K562 (cell line): ENCODE measurements at regions not wholly inside any gene's neighbourhood (a gene's known extent, or its start where the extent isn't known, plus 50 kb on each side); places are given as distances from the start of the nearest gene placed in this dataset.

ENCODE experiments used
- ATAC-seq: fragments of 200-7000 bp; cut with Tn5 transposase; 3 replicates; pipeline ENCODE4 v1.9.1; 2020; ENCODE audit warnings: moderate library complexity
- BruUV-seq: library from RNA; stranded (reverse); fragments of 400-500 nt; replicated peaks from 2 replicates; lab custom pipeline; 2021; lab: Mats Ljungman, UMichigan
- CTCF ChIA-PET: fragments of 300-600 bp; formaldehyde crosslinking; extraction: SDS; loops from one replicate; lab custom pipeline; 2021; ENCODE audit warnings: low intra/inter-chr PET ratio; lab: Yijun Ruan, JAX
- POLR2A ChIA-PET: fragments of 300-600, 350-650 bp; sonication (Branson Sonifier 250); formaldehyde crosslinking; extraction: SDS; loops from one replicate; lab custom pipeline; 2021; ENCODE audit warnings: antibody characterized with exemption, inconsistent platforms; lab: Yijun Ruan, JAX
- DNase-seq, 4 experiments: peaks; one replicate each; pipeline versions ENCODE4 v3.0.0 to v3.0.0-alpha.2; 2011 to 2018; ENCODE audit warnings: low spot score in 3 of 4, mixed read lengths in 3 of 4; ENCODE audit errors: extremely low read depth in 1 of 4
- FAIRE-seq: peaks from 2 replicates; lab custom pipeline; 2011; peaks lifted over from hg19 to GRCh38; lab: Jason Lieb, UNC
- H2AFZ ChIP-seq: 2 replicates; pipeline ENCODE4 v1.6.0; 2011; ENCODE audit warnings: low read depth, low read length, control low read depth, inconsistent platforms
- H3K27ac ChIP-seq: fragments of 200-600 bp; 3 replicates; pipeline ENCODE4 v1.8.0; 2011; ENCODE audit warnings: low read depth, mild to moderate bottlenecking, control low read depth, inconsistent platforms, low read length, moderate library complexity, mixed read lengths; ENCODE audit errors: extremely low read depth
- H3K27me3 ChIP-seq, 2 experiments: fragments of 300-600 bp in 1 of 2; 2 replicates in 1 of 2; 3 replicates in 1 of 2; pipeline versions ENCODE4 v1.6.0 to v1.8.0; 2011; ENCODE audit warnings: inconsistent platforms in 2 of 2, low read length in 2 of 2, mild to moderate bottlenecking in 1 of 2, mixed read lengths in 1 of 2, moderate library complexity in 1 of 2; ENCODE audit not compliant: control insufficient read depth in 2 of 2, insufficient read depth in 2 of 2
- H3K36me3 ChIP-seq: fragments of 300-600 bp; 3 replicates; pipeline ENCODE4 v1.8.0; 2011; ENCODE audit warnings: mild to moderate bottlenecking, low read length, inconsistent platforms; ENCODE audit not compliant: control insufficient read depth, insufficient read depth
- H3K4me1 ChIP-seq, 2 experiments: fragments of 200-600 bp in 1 of 2; replicated peaks in 1 of 2; 2 replicates in 1 of 2; 3 replicates in 1 of 2; pipeline versions ENCODE4 v1.5.1 to v1.8.0; 2011; ENCODE audit warnings: inconsistent platforms in 2 of 2, low read length in 2 of 2, mild to moderate bottlenecking in 1 of 2, mixed read lengths in 1 of 2, moderate library complexity in 1 of 2; ENCODE audit not compliant: control insufficient read depth in 2 of 2, insufficient read depth in 2 of 2
- H3K4me2 ChIP-seq: 2 replicates; pipeline ENCODE4 v1.6.1; 2011; ENCODE audit warnings: low read length, control low read depth, inconsistent platforms, mixed read lengths; ENCODE audit not compliant: insufficient read depth
- H3K4me3 ChIP-seq: fragments of 200-600 bp; sonication (generic), shearing (Covaris generic); 2 replicates; pipeline ENCODE4 v1.5.1; 2016; ENCODE audit warnings: control low read depth, inconsistent platforms
- H3K79me2 ChIP-seq: fragments of 200-600 bp; 3 replicates; pipeline ENCODE4 v1.8.0; 2011; ENCODE audit warnings: low read length, inconsistent platforms; ENCODE audit not compliant: control insufficient read depth, insufficient read depth
- H3K9ac ChIP-seq, 2 experiments: 2 replicates each; pipeline versions ENCODE4 v1.6.0 to v1.6.1; 2011; ENCODE audit warnings: low read depth in 2 of 2, low read length in 2 of 2, control low read depth in 1 of 2, inconsistent platforms in 1 of 2, mild to moderate bottlenecking in 1 of 2, mixed read lengths in 1 of 2; ENCODE audit not compliant: insufficient read depth in 1 of 2
- H3K9me1 ChIP-seq: one replicate; pipeline ENCODE4 v1.6.0; 2011; ENCODE audit warnings: inconsistent platforms, mild to moderate bottlenecking, low read length, moderate library complexity; ENCODE audit not compliant: control insufficient read depth, insufficient read depth
- H3K9me3 ChIP-seq: replicated peaks from 2 replicates; pipeline ENCODE4 v1.5.1; 2011; ENCODE audit warnings: low read depth, low read length, inconsistent platforms; ENCODE audit not compliant: control insufficient read depth, insufficient read depth
- H4K20me1 ChIP-seq: replicated peaks from 2 replicates; pipeline ENCODE4 v1.6.1; 2011; ENCODE audit warnings: low read length, inconsistent platforms, mixed read lengths; ENCODE audit not compliant: control insufficient read depth, insufficient read depth
- CEBPB ChIP-seq: fragments of 450-650 bp; IDR thresholded peaks from 2 replicates; pipeline ENCODE4 v1.6.1; 2016; ENCODE audit warnings: missing genetic modification characterization, missing compliant biosample characterization
- CTBP1 ChIP-seq: fragments of 450-650 bp; IDR thresholded peaks from 2 replicates; pipeline ENCODE4 v1.6.1; 2016; ENCODE audit warnings: borderline replicate concordance
- DNMT1 ChIP-seq: fragments of 450-650 bp; IDR thresholded peaks from 2 replicates; pipeline ENCODE4 v1.6.1; 2016; ENCODE audit warnings: antibody characterized with exemption, mild to moderate bottlenecking
- ELF1 ChIP-seq: fragments of 200-800 bp; sonication (Bioruptor generic); IDR thresholded peaks from 2 replicates; pipeline ENCODE4 v1.6.1; 2016; ENCODE audit warnings: missing genetic modification characterization, missing compliant biosample characterization
- ESRRB ChIP-seq: fragments of 250-450 bp; sonication (Bioruptor Pico); IDR thresholded peaks from 2 replicates; pipeline ENCODE4 v1.5.0; 2020; ENCODE audit warnings: mild to moderate bottlenecking, moderate library complexity, borderline replicate concordance
- HMG20A ChIP-seq: fragments of 450-650 bp; formaldehyde crosslinking; conservative IDR thresholded peaks from 2 replicates; pipeline ENCODE4 v1.4.0; 2020; ENCODE audit warnings: mild to moderate bottlenecking, mixed read lengths
- IFI16 ChIP-seq: fragments of 250-450 bp; sonication (Bioruptor Pico); IDR thresholded peaks from 2 replicates; pipeline ENCODE4 v2.1.2; 2022; ENCODE audit warnings: mild to moderate bottlenecking, inconsistent platforms
- NCOA1 ChIP-seq: fragments of 450-650 bp; IDR thresholded peaks from 2 replicates; pipeline ENCODE4 v1.6.1; 2016; ENCODE audit warnings: low read depth
- POLR2AphosphoS5 ChIP-seq: IDR thresholded peaks from 2 replicates; pipeline ENCODE4 v1.6.1; 2011; ENCODE audit warnings: mild to moderate bottlenecking, low read depth, low read length, moderate library complexity; ENCODE audit not compliant: control insufficient read depth, insufficient read depth
- RBFOX2 ChIP-seq: fragments of 200-400 bp; formaldehyde crosslinking; IDR thresholded peaks from 2 replicates; pipeline ENCODE4 v1.6.1; 2017; ENCODE audit warnings: low read depth, mild to moderate bottlenecking, low read length, moderate library complexity
- SMC3 ChIP-seq: conservative IDR thresholded peaks from 2 replicates; pipeline ENCODE4 v1.6.1; 2011; ENCODE audit warnings: low read depth, low read length, improper control_type of control experiment; ENCODE audit not compliant: insufficient read depth
- TEAD1 ChIP-seq, 2 experiments: fragments of 450-650 bp in 1 of 2; sonication (generic) in 1 of 2; formaldehyde crosslinking; IDR thresholded peaks; 2 replicates each; pipeline versions ENCODE4 v1.4.0 to v1.8.0; 2020 to 2022; ENCODE audit warnings: mild to moderate bottlenecking in 2 of 2, missing genetic modification reagents in 1 of 2
- ZNF311 ChIP-seq: fragments of 250-450 bp; sonication (Bioruptor Pico); IDR thresholded peaks from 2 replicates; pipeline ENCODE4 v1.4.0; 2020; ENCODE audit warnings: mild to moderate bottlenecking, moderate library complexity
- whole genome bisulfite sequencing: fragments of 100-300 bp; shearing (Covaris generic); methylation state at CpG from one replicate; pipeline ENCODE4 v1.1.6; 2016; ENCODE audit warnings: low coverage, mixed read lengths; ENCODE audit not compliant: insufficient coverage; ENCODE audit errors: missing lambda C conversion rate; 5-methylcytosine and 5-hydroxymethylcytosine counted together
- in situ Hi-C: fragments of 300-500 bp; cut with MboI; formaldehyde crosslinking; loops from 4 replicates; pipeline ENCODE4 v1.15.0; 2018; ENCODE audit warnings: inconsistent platforms, mixed read lengths
- intact Hi-C: fragments of 100-400 bp; cut with micrococcal nuclease; formaldehyde crosslinking; loops from 2 replicates; pipeline ENCODE4 v1.14.2; 2022
- TF ChIP-seq, protein P1 (sequence below): sonication (generic); formaldehyde crosslinking; IDR thresholded peaks from 2 replicates; pipeline ENCODE4 v1.8.1; 2023; ENCODE audit warnings: mild to moderate bottlenecking, missing genetic modification reagents
- TF ChIP-seq, protein P2 (sequence below): sonication (generic); formaldehyde crosslinking; IDR thresholded peaks from 2 replicates; pipeline ENCODE4 v1.8.0; 2022; ENCODE audit warnings: missing genetic modification reagents, mild to moderate bottlenecking, borderline replicate concordance

DNA sequence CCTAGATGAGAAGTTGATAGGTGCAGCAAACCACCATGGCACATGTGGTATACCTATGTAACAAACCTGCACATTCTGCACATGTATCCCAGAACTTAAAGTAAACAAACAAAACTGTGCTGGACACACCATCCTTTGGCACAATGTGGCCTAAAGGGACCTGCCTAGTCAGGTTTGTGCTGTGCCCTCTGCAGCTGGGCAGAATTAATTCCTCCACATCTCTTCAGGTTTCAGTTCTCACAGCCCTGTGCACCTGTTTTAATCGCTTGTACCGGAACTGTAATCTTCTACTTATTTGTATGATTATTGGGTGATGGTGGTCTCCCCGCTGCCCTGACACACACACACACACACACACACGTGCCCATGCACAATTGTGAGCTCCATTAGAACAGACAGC, 252.7 kb downstream of the ACTR3B start:
- peaks cover 18 to 47% of the 10 kb centered on the region in 2 experiments; a peak in 4 of 5 replicates for H3K27me3 ChIP-seq
- H3K4me2 ChIP-seq: no peak overlapping the region
- no peak overlapping the region for H3K4me3 ChIP-seq
- FAIRE-seq (no peak), DNase-seq (no peak), ATAC-seq (no peak)
- CTCF ChIA-PET: no interaction called here
- H3K27ac ChIP-seq: no peak overlapping the region
- WGBS: 21% methylated on average over 4 of the region's 4 CpGs
- H3K36me3 ChIP-seq: no peaks in the 10 kb centered on the region
- H3K79me2 ChIP-seq: no peaks in the 10 kb centered on the region
- intact Hi-C loops: no loop called here
- H3K9ac ChIP-seq: no peak overlapping the region
- in situ Hi-C loops: no loop called here
- POLR2A ChIA-PET: interaction anchor here (1.5 kb wide), 1 partner anchor 12 kb away, joined by 3 read pairs; no protein-coding TSS in a partner anchor
- no peaks in the 10 kb centered on the region for H3K4me1 ChIP-seq
- no TSS peak for BruUV-seq
- no peaks in the 10 kb centered on the region for H3K9me1 ChIP-seq
- H4K20me1 ChIP-seq: no peaks in the 10 kb centered on the region
- H2AFZ ChIP-seq: no peak overlapping the region
- TF ChIP-seq HMG20A (CRISPR knock-in tag) (no peak), DNMT1 (no peak), RBFOX2 (no peak), ESRRB (CRISPR knock-in tag) (no peak), TEAD1 (CRISPR knock-in tag; IDR thresholded peaks at IDR 0.05) (no peak), ELF1 (tag) (no peak), IFI16 (CRISPR knock-in tag) (no peak)
- H3K9me3 ChIP-seq: no peaks in the 10 kb centered on the region

DNA sequence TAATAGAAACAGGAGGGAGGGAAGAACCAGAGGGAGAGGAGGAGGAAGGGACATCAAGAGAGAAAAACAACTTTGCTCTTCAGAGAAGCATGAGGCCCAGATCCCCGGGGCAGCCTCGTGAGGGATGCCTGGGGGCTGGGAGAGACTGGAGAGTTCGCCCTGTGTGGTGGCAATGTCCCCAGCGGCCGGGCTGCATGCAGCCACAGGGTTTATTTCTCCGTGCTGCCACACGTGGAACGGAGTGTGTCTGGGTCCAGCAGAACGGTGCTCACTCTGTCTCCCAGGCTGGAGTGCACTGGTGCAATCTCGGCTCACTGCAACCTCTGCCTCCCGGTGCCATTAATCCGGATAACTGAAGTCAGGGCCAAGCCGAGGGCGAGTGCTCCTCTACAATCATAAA, 257.7 kb downstream of the ACTR3B start:
- ChIA-PET CTCF (no interaction called here), POLR2A (interaction anchor here (0.7 kb wide), 1 partner anchor 151 kb away, joined by 3 read pairs; no protein-coding TSS in a partner anchor)
- no peak for FAIRE-seq
- Histone ChIP-seq H3K4me3 (no peak overlapping the region), H3K9me1 (no peaks in the 10 kb centered on the region), H3K9ac (no peak overlapping the region), H3K4me1 (no peaks in the 10 kb centered on the region), H3K27me3 (peaks cover 20 to 59% of the 10 kb centered on the region in 2 experiments), H3K4me2 (no peak overlapping the region), H4K20me1 (no peaks in the 10 kb centered on the region), H2AFZ (no peak overlapping the region), H3K27ac (no peak overlapping the region), H3K36me3 (no peaks in the 10 kb centered on the region), H3K9me3 (no peaks in the 10 kb centered on the region), H3K79me2 (no peaks in the 10 kb centered on the region)
- in situ Hi-C loops (no loop called here), intact Hi-C loops (no loop called here)
- no peak for DNase-seq
- BruUV-seq: no TSS peak
- WGBS: under 1% methylated on average over 14 of the region's 14 CpGs
- ATAC-seq: peak; percentile 66; the same call in 2 of the 3 replicates
- TF ChIP-seq CTBP1: no peak
- no peak for TF ChIP-seq SMC3
- TF ChIP-seq NCOA1: no peak
- TF ChIP-seq, protein P1, sequence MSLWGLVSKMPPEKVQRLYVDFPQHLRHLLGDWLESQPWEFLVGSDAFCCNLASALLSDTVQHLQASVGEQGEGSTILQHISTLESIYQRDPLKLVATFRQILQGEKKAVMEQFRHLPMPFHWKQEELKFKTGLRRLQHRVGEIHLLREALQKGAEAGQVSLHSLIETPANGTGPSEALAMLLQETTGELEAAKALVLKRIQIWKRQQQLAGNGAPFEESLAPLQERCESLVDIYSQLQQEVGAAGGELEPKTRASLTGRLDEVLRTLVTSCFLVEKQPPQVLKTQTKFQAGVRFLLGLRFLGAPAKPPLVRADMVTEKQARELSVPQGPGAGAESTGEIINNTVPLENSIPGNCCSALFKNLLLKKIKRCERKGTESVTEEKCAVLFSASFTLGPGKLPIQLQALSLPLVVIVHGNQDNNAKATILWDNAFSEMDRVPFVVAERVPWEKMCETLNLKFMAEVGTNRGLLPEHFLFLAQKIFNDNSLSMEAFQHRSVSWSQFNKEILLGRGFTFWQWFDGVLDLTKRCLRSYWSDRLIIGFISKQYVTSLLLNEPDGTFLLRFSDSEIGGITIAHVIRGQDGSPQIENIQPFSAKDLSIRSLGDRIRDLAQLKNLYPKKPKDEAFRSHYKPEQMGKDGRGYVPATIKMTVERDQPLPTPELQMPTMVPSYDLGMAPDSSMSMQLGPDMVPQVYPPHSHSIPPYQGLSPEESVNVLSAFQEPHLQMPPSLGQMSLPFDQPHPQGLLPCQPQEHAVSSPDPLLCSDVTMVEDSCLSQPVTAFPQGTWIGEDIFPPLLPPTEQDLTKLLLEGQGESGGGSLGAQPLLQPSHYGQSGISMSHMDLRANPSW (CRISPR knock-in tag): no peak
- no peak for TF ChIP-seq ZNF311 (CRISPR knock-in tag)
- TF ChIP-seq POLR2AphosphoS5: no peak
- TF ChIP-seq, protein P2, sequence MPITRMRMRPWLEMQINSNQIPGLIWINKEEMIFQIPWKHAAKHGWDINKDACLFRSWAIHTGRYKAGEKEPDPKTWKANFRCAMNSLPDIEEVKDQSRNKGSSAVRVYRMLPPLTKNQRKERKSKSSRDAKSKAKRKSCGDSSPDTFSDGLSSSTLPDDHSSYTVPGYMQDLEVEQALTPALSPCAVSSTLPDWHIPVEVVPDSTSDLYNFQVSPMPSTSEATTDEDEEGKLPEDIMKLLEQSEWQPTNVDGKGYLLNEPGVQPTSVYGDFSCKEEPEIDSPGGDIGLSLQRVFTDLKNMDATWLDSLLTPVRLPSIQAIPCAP: no peak
- TF ChIP-seq CEBPB: no peak
